GM23338 (cell line): ENCODE measurements at regions not wholly inside any gene's neighbourhood (a gene's known extent, or its start where the extent isn't known, plus 50 kb on each side); places are given as distances from the start of the nearest gene placed in this dataset.

Experiments
- ATAC-seq: fragments of 200-7000 bp; cut with Tn5 transposase; 3 replicates; pipeline ENCODE4 v1.9.1; 2020
- DNase-seq: peaks from one replicate; pipeline ENCODE4 v3.0.0-alpha.2; 2015; ENCODE audit warnings: low spot score
- H2AFZ ChIP-seq: fragments of 200-600 bp; sonication (generic); 2 replicates; pipeline ENCODE4 v1.8.0; 2016; ENCODE audit warnings: antibody characterized with exemption, mild to moderate bottlenecking, moderate library complexity
- H3F3A ChIP-seq: fragments of 200-600 bp; sonication (generic); replicated peaks from 2 replicates; pipeline ENCODE4 v1.8.0; 2017; ENCODE audit warnings: antibody characterized with exemption, mixed run types, low read depth
- H3K27ac ChIP-seq: fragments of 200-600 bp; sonication (generic); 2 replicates; pipeline ENCODE4 v1.6.1; 2016; ENCODE audit warnings: low read depth
- H3K27me3 ChIP-seq: fragments of 200-600 bp; sonication (generic); 2 replicates; pipeline ENCODE4 v1.8.0; 2016; ENCODE audit warnings: mild to moderate bottlenecking, mixed run types, moderate library complexity; ENCODE audit not compliant: insufficient read depth
- H3K36me3 ChIP-seq: fragments of 200-600 bp; sonication (generic); 2 replicates; pipeline ENCODE4 v1.8.0; 2016; ENCODE audit warnings: mild to moderate bottlenecking; ENCODE audit not compliant: insufficient read depth
- H3K4me1 ChIP-seq: fragments of 200-600 bp; sonication (generic); 2 replicates; pipeline ENCODE4 v1.8.0; 2016; ENCODE audit warnings: mild to moderate bottlenecking, moderate library complexity; ENCODE audit not compliant: insufficient read depth
- H3K4me2 ChIP-seq: fragments of 200-600 bp; sonication (generic); 2 replicates; pipeline ENCODE4 v1.7.1; 2017; ENCODE audit warnings: mixed run types
- H3K4me3 ChIP-seq: fragments of 200-600 bp; sonication (generic); 2 replicates; pipeline ENCODE4 v1.6.1; 2016; ENCODE audit warnings: mixed run types
- H3K79me2 ChIP-seq: fragments of 200-600 bp; sonication (generic); replicated peaks from 2 replicates; pipeline ENCODE4 v1.8.0; 2017; ENCODE audit warnings: mild to moderate bottlenecking; ENCODE audit not compliant: insufficient read depth
- H3K9me2 ChIP-seq: fragments of 200-600 bp; sonication (generic); 2 replicates; pipeline ENCODE4 v1.8.0; 2017; ENCODE audit not compliant: insufficient read depth
- H4K20me1 ChIP-seq: fragments of 200-600 bp; sonication (generic); replicated peaks from 2 replicates; pipeline ENCODE4 v1.8.0; 2017; ENCODE audit warnings: mild to moderate bottlenecking; ENCODE audit not compliant: insufficient read depth
- H3K27ac Mint-ChIP-seq: 2 replicates; pipeline ENCODE4 v1.8.0; 2020; ENCODE audit warnings: inconsistent platforms, mild to moderate bottlenecking, moderate library complexity, mixed read lengths
- H3K27me3 Mint-ChIP-seq: 3 replicates; pipeline ENCODE4 v1.8.0; 2022; ENCODE audit warnings: low read depth, mild to moderate bottlenecking, moderate library complexity, mixed read lengths, inconsistent platforms; ENCODE audit not compliant: insufficient read depth, poor library complexity
- H3K36me3 Mint-ChIP-seq: 3 replicates; pipeline ENCODE4 v1.8.0; 2021; ENCODE audit warnings: low read depth, mild to moderate bottlenecking, inconsistent platforms, moderate library complexity, mixed read lengths
- H3K4me1 Mint-ChIP-seq: 3 replicates; pipeline ENCODE4 v1.8.0; 2020; ENCODE audit warnings: mild to moderate bottlenecking, inconsistent platforms, mixed read lengths
- H3K4me3 Mint-ChIP-seq: 3 replicates; pipeline ENCODE4 v1.8.0; 2021; ENCODE audit warnings: moderate library complexity, mild to moderate bottlenecking, inconsistent platforms, mixed read lengths
- H3K9me3 Mint-ChIP-seq: 3 replicates; pipeline ENCODE4 v1.8.0; 2020; ENCODE audit warnings: moderate library complexity, mild to moderate bottlenecking, inconsistent platforms, mixed read lengths
- EZH2phosphoT487 ChIP-seq: fragments of 200-600 bp; sonication (generic); IDR thresholded peaks from one replicate; pipeline ENCODE4 v1.8.1; 2018; ENCODE audit warnings: antibody characterized with exemption; ENCODE audit not compliant: unreplicated experiment
- POLR2AphosphoS5 ChIP-seq: IDR thresholded peaks from 2 replicates; pipeline ENCODE4 v1.6.1; 2016; ENCODE audit warnings: antibody characterized with exemption, low read depth
- ZNF114 ChIP-seq: fragments of 250-450 bp; sonication (Bioruptor Pico); IDR thresholded peaks from 2 replicates; pipeline ENCODE4 v1.5.0; 2020; ENCODE audit warnings: mild to moderate bottlenecking, moderate library complexity
- TF ChIP-seq, protein P1 (sequence below): IDR thresholded peaks from 2 replicates; pipeline ENCODE4 v1.6.1; 2016; ENCODE audit warnings: antibody characterized with exemption
- TF ChIP-seq, protein P2 (sequence below), 2 experiments: fragments of 200-600 bp in 1 of 2; sonication (generic) in 1 of 2; conservative IDR thresholded peaks; 2 replicates each; pipeline versions ENCODE4 v1.5.1 to v1.6.1; 2016 to 2017; ENCODE audit warnings: antibody characterized with exemption in 2 of 2, low read depth in 2 of 2, mild to moderate bottlenecking in 2 of 2, moderate library complexity in 1 of 2
- TF ChIP-seq, protein P3 (sequence below): fragments of 250-450 bp; sonication (Bioruptor Pico); IDR thresholded peaks from 2 replicates; pipeline ENCODE4 v1.5.0; 2020; ENCODE audit warnings: mild to moderate bottlenecking, moderate library complexity

DNA sequence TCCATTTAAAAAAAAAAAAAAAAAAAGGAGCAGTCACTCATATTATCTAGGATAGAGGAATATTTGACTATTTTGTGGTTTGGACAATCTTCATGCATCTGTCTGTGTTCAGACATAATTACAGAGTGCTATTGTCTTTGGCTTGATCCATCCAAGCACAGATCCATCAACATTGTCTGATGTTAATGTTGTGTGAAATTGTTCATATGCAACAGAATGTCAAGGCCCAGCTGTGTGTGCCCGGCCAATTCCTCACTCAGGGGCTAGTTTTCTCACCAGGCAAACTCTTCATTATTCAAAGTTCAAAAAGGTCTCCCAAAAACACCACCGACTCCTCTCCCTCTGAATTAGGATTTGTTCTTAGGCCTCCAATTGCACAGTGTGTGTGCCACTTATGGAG, 324.9 kb upstream of the TMTC1 start:
- no peaks in the 10 kb centered on the region for H3K79me2 ChIP-seq
- H3K4me3 ChIP-seq = no peak overlapping the region
- H4K20me1 ChIP-seq = no peaks in the 10 kb centered on the region; the same call in 1 of the 2 replicates
- ATAC-seq (no peak), DNase-seq (no peak)
- Mint-ChIP-seq H3K9me3 (peaks cover 17% of the 10 kb centered on the region), H3K27me3 (peaks cover 10% of the 10 kb centered on the region), H3K4me1 (no peaks in the 10 kb centered on the region), H3K27ac (no peak overlapping the region), H3K36me3 (peaks cover 8% of the 10 kb centered on the region; the same call in 1 of the 3 replicates), H3K4me3 (no peak overlapping the region)
- no peak overlapping the region for H3K27ac ChIP-seq
- no peaks in the 10 kb centered on the region for H3K4me1 ChIP-seq
- no peaks in the 10 kb centered on the region; the same call in 1 of the 2 replicates for H3K9me2 ChIP-seq
- H3K27me3 ChIP-seq = no peaks in the 10 kb centered on the region
- no peaks in the 10 kb centered on the region for H3F3A ChIP-seq
- no peak overlapping the region for H3K4me2 ChIP-seq
- no peak for TF ChIP-seq POLR2AphosphoS5
- no peak for TF ChIP-seq ZNF114 (CRISPR knock-in tag)
- TF ChIP-seq, protein P1, sequence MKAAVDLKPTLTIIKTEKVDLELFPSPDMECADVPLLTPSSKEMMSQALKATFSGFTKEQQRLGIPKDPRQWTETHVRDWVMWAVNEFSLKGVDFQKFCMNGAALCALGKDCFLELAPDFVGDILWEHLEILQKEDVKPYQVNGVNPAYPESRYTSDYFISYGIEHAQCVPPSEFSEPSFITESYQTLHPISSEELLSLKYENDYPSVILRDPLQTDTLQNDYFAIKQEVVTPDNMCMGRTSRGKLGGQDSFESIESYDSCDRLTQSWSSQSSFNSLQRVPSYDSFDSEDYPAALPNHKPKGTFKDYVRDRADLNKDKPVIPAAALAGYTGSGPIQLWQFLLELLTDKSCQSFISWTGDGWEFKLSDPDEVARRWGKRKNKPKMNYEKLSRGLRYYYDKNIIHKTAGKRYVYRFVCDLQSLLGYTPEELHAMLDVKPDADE = no peak
- TF ChIP-seq, protein P2, sequence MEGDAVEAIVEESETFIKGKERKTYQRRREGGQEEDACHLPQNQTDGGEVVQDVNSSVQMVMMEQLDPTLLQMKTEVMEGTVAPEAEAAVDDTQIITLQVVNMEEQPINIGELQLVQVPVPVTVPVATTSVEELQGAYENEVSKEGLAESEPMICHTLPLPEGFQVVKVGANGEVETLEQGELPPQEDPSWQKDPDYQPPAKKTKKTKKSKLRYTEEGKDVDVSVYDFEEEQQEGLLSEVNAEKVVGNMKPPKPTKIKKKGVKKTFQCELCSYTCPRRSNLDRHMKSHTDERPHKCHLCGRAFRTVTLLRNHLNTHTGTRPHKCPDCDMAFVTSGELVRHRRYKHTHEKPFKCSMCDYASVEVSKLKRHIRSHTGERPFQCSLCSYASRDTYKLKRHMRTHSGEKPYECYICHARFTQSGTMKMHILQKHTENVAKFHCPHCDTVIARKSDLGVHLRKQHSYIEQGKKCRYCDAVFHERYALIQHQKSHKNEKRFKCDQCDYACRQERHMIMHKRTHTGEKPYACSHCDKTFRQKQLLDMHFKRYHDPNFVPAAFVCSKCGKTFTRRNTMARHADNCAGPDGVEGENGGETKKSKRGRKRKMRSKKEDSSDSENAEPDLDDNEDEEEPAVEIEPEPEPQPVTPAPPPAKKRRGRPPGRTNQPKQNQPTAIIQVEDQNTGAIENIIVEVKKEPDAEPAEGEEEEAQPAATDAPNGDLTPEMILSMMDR (conservative IDR thresholded peaks at IDR 0.05; ENCODE audit: low read depth in 2 of 2) = no peak
- TF ChIP-seq, protein P3, sequence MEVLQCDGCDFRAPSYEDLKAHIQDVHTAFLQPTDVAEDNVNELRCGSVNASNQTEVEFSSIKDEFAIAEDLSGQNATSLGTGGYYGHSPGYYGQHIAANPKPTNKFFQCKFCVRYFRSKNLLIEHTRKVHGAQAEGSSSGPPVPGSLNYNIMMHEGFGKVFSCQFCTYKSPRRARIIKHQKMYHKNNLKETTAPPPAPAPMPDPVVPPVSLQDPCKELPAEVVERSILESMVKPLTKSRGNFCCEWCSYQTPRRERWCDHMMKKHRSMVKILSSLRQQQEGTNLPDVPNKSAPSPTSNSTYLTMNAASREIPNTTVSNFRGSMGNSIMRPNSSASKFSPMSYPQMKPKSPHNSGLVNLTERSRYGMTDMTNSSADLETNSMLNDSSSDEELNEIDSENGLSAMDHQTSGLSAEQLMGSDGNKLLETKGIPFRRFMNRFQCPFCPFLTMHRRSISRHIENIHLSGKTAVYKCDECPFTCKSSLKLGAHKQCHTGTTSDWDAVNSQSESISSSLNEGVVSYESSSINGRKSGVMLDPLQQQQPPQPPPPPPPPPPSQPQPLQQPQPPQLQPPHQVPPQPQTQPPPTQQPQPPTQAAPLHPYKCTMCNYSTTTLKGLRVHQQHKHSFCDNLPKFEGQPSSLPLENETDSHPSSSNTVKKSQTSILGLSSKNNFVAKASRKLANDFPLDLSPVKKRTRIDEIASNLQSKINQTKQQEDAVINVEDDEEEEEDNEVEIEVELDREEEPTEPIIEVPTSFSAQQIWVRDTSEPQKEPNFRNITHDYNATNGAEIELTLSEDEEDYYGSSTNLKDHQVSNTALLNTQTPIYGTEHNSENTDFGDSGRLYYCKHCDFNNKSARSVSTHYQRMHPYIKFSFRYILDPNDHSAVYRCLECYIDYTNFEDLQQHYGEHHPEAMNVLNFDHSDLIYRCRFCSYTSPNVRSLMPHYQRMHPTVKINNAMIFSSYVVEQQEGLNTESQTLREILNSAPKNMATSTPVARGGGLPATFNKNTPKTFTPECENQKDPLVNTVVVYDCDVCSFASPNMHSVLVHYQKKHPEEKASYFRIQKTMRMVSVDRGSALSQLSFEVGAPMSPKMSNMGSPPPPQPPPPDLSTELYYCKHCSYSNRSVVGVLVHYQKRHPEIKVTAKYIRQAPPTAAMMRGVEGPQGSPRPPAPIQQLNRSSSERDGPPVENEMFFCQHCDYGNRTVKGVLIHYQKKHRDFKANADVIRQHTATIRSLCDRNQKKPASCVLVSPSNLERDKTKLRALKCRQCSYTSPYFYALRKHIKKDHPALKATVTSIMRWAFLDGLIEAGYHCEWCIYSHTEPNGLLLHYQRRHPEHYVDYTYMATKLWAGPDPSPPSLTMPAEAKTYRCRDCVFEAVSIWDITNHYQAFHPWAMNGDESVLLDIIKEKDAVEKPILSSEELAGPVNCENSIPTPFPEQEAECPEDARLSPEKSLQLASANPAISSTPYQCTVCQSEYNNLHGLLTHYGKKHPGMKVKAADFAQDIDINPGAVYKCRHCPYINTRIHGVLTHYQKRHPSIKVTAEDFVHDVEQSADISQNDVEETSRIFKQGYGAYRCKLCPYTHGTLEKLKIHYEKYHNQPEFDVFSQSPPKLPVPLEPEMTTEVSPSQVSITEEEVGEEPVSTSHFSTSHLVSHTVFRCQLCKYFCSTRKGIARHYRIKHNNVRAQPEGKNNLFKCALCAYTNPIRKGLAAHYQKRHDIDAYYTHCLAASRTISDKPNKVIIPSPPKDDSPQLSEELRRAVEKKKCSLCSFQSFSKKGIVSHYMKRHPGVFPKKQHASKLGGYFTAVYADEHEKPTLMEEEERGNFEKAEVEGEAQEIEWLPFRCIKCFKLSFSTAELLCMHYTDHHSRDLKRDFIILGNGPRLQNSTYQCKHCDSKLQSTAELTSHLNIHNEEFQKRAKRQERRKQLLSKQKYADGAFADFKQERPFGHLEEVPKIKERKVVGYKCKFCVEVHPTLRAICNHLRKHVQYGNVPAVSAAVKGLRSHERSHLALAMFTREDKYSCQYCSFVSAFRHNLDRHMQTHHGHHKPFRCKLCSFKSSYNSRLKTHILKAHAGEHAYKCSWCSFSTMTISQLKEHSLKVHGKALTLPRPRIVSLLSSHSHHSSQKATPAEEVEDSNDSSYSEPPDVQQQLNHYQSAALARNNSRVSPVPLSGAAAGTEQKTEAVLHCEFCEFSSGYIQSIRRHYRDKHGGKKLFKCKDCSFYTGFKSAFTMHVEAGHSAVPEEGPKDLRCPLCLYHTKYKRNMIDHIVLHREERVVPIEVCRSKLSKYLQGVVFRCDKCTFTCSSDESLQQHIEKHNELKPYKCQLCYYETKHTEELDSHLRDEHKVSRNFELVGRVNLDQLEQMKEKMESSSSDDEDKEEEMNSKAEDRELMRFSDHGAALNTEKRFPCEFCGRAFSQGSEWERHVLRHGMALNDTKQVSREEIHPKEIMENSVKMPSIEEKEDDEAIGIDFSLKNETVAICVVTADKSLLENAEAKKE (CRISPR knock-in tag) = no peak
- no peak for TF ChIP-seq EZH2phosphoT487
- H3K36me3 ChIP-seq = no peaks in the 10 kb centered on the region
- no peak overlapping the region for H2AFZ ChIP-seq
